Tibial nerve (tissue), 4 donors: ENCODE measurements at regions not wholly inside any gene's neighbourhood (a gene's known extent, or its start where the extent isn't known, plus 50 kb on each side); places are given as distances from the start of the nearest gene placed in this dataset.

Experiments
- CTCF ChIP-seq, 5 experiments: fragments of 200-600 bp in 3 of 5; fragments of 450-650 bp in 2 of 5; sonication (generic) in 3 of 5; IDR thresholded peaks; one replicate each; pipeline ENCODE4 v1.5.1; 2016 to 2019; ENCODE audit warnings: antibody characterized with exemption in 5 of 5, mild to moderate bottlenecking in 3 of 5, moderate library complexity in 2 of 5
- EP300 ChIP-seq, 2 donors: sonication (generic); formaldehyde crosslinking; IDR thresholded peaks; one replicate each; pipeline ENCODE4 v1.6.1; 2017; ENCODE audit warnings: antibody characterized with exemption in 2 of 2, mild to moderate bottlenecking in 1 of 2
- POLR2A ChIP-seq, 2 donors: fragments of 450-650 bp; IDR thresholded peaks; one replicate each; pipeline ENCODE4 v1.6.1; 2017; ENCODE audit warnings: antibody characterized with exemption in 2 of 2, mild to moderate bottlenecking in 2 of 2, moderate library complexity in 2 of 2

GRCh38 chr17:14011036-14011692 lies 58.1 kb upstream of the COX10 start:
- TF ChIP-seq CTCF (IDR thresholded peaks at IDR 0.05) (no peak), EP300 (IDR thresholded peaks at IDR 0.05) (no peak), POLR2A (IDR thresholded peaks at IDR 0.05) (no peak)
